ENCODE measurements at regions not wholly inside any gene's neighbourhood (a gene's known extent, or its start where the extent isn't known, plus 50 kb on each side); places are given as distances from the start of the nearest gene placed in this dataset.

- TF ChIP-seq, protein P1, sequence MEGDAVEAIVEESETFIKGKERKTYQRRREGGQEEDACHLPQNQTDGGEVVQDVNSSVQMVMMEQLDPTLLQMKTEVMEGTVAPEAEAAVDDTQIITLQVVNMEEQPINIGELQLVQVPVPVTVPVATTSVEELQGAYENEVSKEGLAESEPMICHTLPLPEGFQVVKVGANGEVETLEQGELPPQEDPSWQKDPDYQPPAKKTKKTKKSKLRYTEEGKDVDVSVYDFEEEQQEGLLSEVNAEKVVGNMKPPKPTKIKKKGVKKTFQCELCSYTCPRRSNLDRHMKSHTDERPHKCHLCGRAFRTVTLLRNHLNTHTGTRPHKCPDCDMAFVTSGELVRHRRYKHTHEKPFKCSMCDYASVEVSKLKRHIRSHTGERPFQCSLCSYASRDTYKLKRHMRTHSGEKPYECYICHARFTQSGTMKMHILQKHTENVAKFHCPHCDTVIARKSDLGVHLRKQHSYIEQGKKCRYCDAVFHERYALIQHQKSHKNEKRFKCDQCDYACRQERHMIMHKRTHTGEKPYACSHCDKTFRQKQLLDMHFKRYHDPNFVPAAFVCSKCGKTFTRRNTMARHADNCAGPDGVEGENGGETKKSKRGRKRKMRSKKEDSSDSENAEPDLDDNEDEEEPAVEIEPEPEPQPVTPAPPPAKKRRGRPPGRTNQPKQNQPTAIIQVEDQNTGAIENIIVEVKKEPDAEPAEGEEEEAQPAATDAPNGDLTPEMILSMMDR (IDR thresholded peaks at IDR 0.05): no peak
- TF ChIP-seq POLR2A (IDR thresholded peaks at IDR 0.05): no peak
Observed at GRCh38 chr7:79882922-79883321, 251.7 kb upstream of the GNAI1 start.
